ENCODE measurements at regions not wholly inside any gene's neighbourhood (a gene's known extent, or its start where the extent isn't known, plus 50 kb on each side); places are given as distances from the start of the nearest gene placed in this dataset.

- Histone ChIP-seq H3K9ac (ENCODE audit: low read depth in 1 of 2, low read length in 2 of 2) (no peak overlapping the region), H3K4me3 (ENCODE audit: low read depth in 1 of 3, low read length in 3 of 3) (no peak overlapping the region), H3K27me3 (ENCODE audit: control insufficient read depth in 4 of 4, insufficient read depth in 4 of 4, low read length in 3 of 4) (no peaks in the 10 kb centered on the region), H3K36me3 (ENCODE audit: control insufficient read depth in 4 of 4, insufficient read depth in 3 of 4, low read depth in 1 of 4, low read length in 3 of 4) (no peaks in the 10 kb centered on the region), H3K9me3 (ENCODE audit: control insufficient read depth in 4 of 4, low read length in 3 of 4) (no peaks in the 10 kb centered on the region), H3K4me1 (ENCODE audit: control insufficient read depth in 4 of 4, insufficient read depth in 4 of 4, low read length in 3 of 4) (no peaks in the 10 kb centered on the region), H3K27ac (ENCODE audit: low read depth in 1 of 2, low read length in 2 of 2) (no peak overlapping the region)
- no peak for DNase-seq (ENCODE audit: low spot score)
- TF ChIP-seq YY1 (IDR thresholded peaks at IDR 0.05) (no peak), SP1 (IDR thresholded peaks at IDR 0.05) (no peak), HNF4A (conservative IDR thresholded peaks at IDR 0.05) (no peak), JUND (IDR thresholded peaks at IDR 0.05) (no peak), FOXA1 (IDR thresholded peaks at IDR 0.05) (no peak), NR2F2 (IDR thresholded peaks at IDR 0.05) (no peak), RXRA (IDR thresholded peaks at IDR 0.05) (no peak), REST (IDR thresholded peaks at IDR 0.05) (no peak), CTCF (IDR thresholded peaks at IDR 0.05; ENCODE audit: low read depth, low read length, missing input control) (no peak), HNF4G (IDR thresholded peaks at IDR 0.05) (no peak), MAX (IDR thresholded peaks at IDR 0.05) (no peak), EGR1 (IDR thresholded peaks at IDR 0.05; ENCODE audit: low read depth in 2 of 2) (no peak), RAD21 (IDR thresholded peaks at IDR 0.05) (no peak)
- 85% methylated on average over 7 of the region's 7 CpGs for whole genome bisulfite sequencing
These were observed 119.8 kb upstream of the ARHGAP28 start for GRCh38 chr18:6609666-6610264.

- no peaks in the 10 kb centered on the region for H3K4me1 ChIP-seq (ENCODE audit: control insufficient read depth in 4 of 4, insufficient read depth in 4 of 4, low read length in 3 of 4)
- H3K27ac ChIP-seq (ENCODE audit: low read depth in 1 of 2, low read length in 2 of 2): no peak overlapping the region
- WGBS: 65% methylated on average over 3 of the region's 3 CpGs
- H3K4me3 ChIP-seq (ENCODE audit: low read depth in 1 of 3, low read length in 3 of 3): no peak overlapping the region
- no peaks in the 10 kb centered on the region for H3K36me3 ChIP-seq (ENCODE audit: control insufficient read depth in 4 of 4, insufficient read depth in 3 of 4, low read depth in 1 of 4, low read length in 3 of 4)
- TF ChIP-seq HNF4G (IDR thresholded peaks at IDR 0.05): no peak
- TF ChIP-seq CTCF (IDR thresholded peaks at IDR 0.05; ENCODE audit: low read depth, low read length, missing input control): no peak
- TF ChIP-seq JUND (IDR thresholded peaks at IDR 0.05): no peak
- no peaks in the 10 kb centered on the region for H3K9me3 ChIP-seq (ENCODE audit: control insufficient read depth in 4 of 4, low read length in 3 of 4)
- H3K9ac ChIP-seq (ENCODE audit: low read depth in 1 of 2, low read length in 2 of 2): no peak overlapping the region
- DNase-seq (ENCODE audit: low spot score): no peak
- H3K27me3 ChIP-seq (ENCODE audit: control insufficient read depth in 4 of 4, insufficient read depth in 4 of 4, low read length in 3 of 4): no peaks in the 10 kb centered on the region
These were observed 119.0 kb upstream of the ARHGAP28 start for GRCh38 chr18:6610466-6610865.
